G401.6 (cell line): ENCODE measurements at regions not wholly inside any gene's neighbourhood (a gene's known extent, or its start where the extent isn't known, plus 50 kb on each side); places are given as distances from the start of the nearest gene placed in this dataset.
"Not testable (repeated sequence)": the region's sequence is repeated elsewhere in the genome, so short reads cannot be mapped to it uniquely, and the experiment has no call there.

Experiments
- FAIRE-seq: peaks from 2 replicates; lab custom pipeline; 2012; peaks lifted over from hg19 to GRCh38; lab: Jason Lieb, UNC

DNA sequence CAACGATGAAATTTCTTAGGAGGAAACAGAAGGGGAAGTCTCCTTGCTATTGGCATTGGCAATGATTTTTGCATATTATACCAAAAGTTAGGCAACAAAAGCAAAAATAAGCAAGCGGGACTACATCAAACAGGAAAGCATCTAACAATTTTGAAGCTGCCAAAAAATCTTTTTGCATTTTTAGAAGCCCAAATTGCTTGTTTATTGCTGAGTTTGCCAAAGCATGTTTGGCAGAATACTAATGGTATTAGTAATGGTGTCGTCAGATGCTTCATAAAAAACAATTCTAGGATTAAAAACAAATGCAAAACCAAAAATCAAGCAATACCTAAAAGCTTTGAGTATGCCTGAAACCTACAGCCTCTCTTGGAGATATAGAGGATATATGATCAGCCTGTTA is 80.0 kb downstream of the GALR1 start:
- FAIRE-seq, result no peak

GRCh38 chr18:77334876-77335275 is 85.2 kb downstream of the GALR1 start:
- no peak for FAIRE-seq

DNA sequence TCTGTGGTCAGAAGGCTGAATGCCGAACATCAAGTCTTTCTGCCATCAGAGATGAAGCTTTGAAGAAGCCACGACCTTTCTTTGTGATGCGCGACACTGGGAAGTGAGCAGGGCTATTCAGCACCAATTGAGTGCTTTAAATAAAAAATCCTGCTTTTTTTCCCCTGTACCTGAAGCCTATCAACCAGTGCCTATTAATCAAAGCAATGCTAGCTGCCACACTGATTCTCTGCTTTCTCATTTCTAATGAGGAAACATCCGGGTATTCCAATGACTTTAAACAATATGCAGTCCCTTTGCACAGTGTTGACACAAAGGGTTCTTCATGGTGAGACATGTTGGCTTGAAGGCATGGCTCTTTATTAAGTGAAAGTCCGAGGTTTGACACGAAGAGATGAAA is 88.0 kb downstream of the GALR1 start:
- no peak for FAIRE-seq

DNA sequence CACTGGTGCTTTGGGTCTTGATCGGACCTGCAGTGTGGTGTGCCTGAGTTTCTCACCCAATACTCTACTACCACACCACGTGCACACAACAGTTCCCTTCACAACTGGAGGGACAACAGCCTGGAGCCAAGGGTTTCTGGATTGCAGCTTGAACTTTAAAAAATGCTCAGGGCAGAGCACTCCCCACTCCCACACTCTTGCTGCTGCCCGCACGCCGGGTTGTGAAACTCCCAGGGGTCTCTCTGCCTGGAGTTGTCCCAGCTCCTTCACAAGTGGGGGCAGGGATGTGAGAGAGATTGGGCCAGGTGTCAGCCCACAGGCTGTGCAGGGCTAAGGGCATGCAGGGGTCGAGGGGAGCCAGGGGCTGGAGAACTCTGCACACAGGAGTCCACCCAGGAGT is 89.4 kb downstream of the GALR1 start:
- no peak for FAIRE-seq

GRCh38 chr18:77339623-77340022 is 90.0 kb downstream of the GALR1 start:
- no peak for FAIRE-seq

DNA sequence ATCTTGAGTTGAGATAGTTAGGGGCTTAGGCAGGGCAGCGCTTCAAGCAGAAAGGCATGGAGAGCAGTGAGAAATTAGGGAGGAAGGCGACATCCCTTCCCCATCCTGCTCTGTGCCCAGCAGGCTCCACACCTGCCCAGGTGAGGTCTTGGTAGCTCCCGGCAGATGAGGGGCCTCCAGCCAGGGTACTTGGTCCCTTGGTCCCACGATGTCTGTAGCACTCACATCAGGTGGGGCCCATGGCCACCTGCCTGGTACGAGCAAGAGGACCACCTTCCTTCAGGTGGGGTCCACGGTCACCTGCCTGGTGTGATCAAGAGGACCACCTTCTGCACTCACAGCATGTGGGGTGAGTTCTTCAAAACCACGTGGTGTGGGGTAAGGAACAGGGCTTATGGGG is 91.2 kb downstream of the GALR1 start:
- no peak for FAIRE-seq

GRCh38 chr18:77341527-77342325 is 92.1 kb downstream of the GALR1 start:
- FAIRE-seq, result no peak

- no peak for FAIRE-seq
These were observed 93.1 kb downstream of the GALR1 start for GRCh38 chr18:77342736-77343135.

- FAIRE-seq, result no peak
These were observed 94.3 kb downstream of the GALR1 start for GRCh38 chr18:77343846-77344510.

- FAIRE-seq, result no peak
These were observed 95.3 kb downstream of the GALR1 start for GRCh38 chr18:77344786-77345500.

GRCh38 chr18:77346208-77346810 is 96.7 kb downstream of the GALR1 start:
- no peak for FAIRE-seq

DNA sequence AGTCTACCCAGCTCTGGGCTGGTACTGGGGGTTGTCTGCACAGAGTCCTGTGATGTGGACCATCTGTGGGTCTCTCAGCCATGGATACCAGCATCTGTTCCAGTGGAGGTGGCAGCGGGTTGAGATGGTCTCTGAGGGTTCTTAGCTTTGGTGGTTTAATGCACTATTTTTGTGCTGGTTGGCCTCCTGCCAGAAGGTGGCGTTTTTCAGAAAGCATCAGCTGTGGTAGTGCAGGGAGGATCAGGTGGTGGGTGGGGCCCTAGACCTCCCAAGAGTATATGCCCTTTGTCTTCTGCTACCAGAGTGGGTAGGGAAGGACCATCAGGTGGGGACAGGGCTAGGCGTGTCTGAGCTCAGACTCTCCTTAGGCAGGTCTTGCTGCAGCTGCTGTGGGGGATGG is 103.7 kb downstream of the GALR1 start:
- FAIRE-seq, result not testable (repeated sequence)

- no peak for FAIRE-seq
These were observed 110.1 kb downstream of the GALR1 start for GRCh38 chr18:77359561-77360314.

DNA sequence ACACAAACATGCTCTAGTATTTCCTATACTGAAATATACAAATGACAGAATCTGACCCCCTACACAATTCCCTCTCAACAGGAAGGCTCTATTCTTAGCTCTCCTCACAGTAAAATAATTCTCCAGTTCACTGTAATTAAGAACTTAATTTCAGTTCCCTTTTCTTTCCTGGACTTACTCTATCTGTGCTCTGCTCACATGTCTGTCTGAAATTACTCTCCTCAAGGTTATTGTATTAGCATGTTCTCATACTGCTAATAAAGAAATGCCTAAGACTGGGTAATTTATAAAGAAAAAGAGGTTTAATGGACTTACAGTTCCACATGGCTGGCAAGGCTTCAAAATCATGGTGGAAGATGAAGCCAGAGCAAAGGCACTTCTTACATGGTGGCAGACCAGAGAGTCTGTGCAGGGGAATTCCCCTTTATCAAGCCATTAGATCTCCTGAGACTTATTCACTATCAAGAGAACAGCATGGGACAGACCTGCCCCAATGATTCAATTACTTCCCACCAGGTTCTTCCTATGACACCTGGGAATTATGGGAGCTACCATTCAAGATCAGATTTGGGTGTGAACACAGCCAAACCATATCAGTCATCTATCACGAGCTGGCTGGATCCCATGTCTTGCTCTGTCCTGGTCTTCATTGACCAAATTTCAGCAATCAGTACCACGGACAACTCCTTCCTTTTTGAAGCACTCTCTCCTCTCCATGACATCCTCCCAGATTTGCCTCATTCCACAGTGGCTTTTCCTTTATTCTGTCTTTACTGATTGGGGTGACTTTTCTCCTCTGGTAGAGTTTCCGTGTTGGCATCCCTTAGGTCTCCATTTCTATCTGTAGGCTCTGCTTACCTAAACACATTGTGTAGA is 110.9 kb downstream of the GALR1 start:
- no peak for FAIRE-seq

- no peak for FAIRE-seq
These were observed 111.7 kb downstream of the GALR1 start for GRCh38 chr18:77361382-77361781.

DNA sequence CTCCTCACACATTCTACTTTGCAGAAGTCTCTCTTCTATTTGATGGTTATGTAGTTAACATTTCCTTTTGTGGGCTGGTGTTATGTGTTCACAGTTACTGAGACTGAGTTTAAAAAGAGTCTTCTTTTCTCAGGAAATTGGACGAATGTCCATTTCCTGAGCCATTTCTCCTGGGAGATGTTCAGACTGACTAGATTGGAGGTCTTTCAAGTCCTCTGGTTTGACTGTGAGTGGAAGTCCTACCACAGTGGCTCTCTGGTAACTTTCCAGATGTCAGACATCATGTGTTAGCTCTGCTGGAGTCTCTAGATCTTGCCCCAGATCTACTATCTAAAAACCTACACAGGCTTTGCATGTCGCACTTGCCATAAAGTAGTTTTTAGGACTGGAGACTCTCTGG is 116.0 kb downstream of the GALR1 start:
- FAIRE-seq, result no peak

DNA sequence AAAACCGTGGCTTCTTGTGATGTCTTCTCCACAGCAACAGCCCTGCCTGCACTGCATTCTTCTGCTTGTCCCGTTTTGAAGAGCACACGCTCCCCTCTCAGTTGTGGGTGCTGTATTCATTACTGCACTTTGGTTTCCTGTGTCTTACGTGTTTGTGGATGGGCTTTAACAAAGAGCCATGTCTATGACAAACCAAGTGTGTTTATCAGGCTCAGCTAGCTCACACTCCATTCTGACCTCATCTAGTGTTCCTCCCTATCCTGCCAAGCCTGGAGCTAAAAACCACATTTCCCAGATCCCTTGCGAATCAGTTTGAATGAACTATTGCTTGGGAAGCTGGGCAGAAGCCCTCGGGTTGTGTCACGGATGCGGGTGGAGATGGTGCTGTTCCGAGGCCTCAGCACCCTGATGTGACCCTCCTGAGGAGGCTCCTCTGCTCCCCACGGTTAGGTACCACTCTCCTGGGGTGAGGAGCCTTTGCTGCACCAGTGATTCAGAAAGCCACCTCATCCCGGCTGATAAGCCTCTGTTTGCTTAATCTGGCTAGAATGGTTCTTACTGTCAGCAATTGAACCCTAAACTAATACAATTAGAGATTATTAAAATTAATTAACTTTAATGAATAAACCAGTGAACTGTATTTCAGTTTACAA is 116.5 kb downstream of the GALR1 start:
- FAIRE-seq, result no peak

DNA sequence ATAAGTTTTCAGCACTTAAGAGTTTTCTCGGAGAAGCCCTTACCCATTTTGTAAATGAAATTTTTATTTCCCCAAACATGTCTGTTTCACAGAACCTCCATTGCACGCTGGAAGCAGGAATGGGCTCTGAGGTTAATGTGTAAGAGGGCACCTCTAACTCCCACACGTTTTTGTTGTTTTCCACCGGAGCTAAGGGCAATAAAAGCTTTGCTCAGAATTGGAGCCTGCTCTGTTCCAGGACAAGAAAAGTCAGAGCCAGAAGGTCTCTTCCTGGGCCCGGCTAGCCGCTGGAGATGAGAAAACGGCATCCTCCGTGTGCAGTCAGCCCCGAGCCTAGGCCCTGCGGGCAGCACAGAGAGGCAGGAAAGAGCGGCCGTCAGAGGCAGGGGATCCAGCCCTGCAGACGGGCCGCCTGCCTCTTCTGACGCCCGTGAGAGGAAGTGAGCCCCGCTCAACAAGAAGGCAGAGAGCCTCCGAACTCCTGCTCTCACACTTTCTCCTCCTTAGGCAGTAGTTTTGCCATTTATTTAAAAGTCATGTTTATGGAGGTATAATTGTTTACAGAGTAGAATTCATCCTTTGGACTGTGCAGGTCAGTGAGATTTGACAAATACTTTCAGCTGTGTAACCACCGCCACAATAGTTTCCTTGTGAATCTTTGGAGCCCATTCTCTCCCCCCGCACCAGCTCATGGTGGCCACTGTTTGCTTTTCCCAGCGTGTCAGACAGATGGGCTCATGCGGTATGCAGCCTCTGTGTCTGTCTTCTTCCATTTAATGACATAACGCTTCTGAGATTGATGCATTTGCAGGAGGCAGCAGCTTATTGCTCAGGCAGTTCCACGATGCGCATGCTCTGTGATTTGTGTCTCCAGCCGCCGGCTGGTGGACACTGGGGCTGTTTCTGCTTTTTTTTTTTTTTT is 117.3 kb downstream of the GALR1 start:
- FAIRE-seq, result no peak

GRCh38 chr18:77369644-77370043 is 120.0 kb downstream of the GALR1 start:
- no peak for FAIRE-seq
